Ammon's horn (tissue), 1 donor: ENCODE measurements at regions not wholly inside any gene's neighbourhood (a gene's known extent, or its start where the extent isn't known, plus 50 kb on each side); places are given as distances from the start of the nearest gene placed in this dataset.
"Not testable (repeated sequence)": the region's sequence is repeated elsewhere in the genome, so short reads cannot be mapped to it uniquely, and the experiment has no call there.

Experiments used
- DNase-seq: peaks from one replicate; pipeline ENCODE4 v3.0.0-alpha.2; 2016; ENCODE audit warnings: low spot score

DNA sequence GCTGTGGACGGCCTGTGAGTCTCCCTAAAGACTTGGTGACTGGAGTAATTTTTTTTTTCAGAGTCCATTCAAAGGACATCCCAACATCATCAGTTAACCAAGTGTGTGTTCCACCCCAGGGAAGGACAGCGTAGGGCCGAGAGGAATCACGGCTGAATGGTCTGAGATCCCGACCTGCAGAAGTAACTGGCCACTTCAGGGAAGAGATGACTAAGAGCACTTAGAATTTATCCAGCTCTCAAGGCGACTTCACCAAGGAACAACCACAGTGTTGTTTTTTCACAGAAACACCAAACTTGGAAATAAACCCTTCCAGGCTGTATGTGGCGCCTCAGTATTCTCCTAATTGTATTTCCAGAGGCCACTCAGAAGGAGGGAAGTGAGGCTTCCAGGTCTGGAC, 231.6 kb downstream of the FNDC1 start:
- DNase-seq, result no peak

- DNase-seq, result no peak
These were observed 230.6 kb downstream of the FNDC1 start for GRCh38 chr6:159399751-159400221.

DNA sequence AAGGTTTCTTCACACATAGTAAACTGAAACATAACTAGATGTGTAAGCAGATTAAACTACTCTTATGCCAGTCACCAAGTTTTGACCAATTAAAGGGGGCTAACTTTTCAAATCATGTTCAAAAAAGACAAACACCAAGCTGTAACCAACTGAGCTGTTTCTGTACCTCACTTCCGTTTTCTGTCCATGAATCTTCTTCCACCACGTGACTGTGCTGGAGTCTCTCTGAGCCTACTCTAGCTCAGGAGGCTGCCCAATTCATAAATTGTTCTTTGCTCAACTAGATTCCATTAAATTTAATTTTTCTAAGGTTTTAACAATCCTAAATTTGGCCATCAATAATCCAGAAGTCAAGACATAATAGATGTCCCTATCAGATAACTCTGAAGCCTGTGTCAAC, 229.4 kb downstream of the FNDC1 start:
- no peak for DNase-seq

DNA sequence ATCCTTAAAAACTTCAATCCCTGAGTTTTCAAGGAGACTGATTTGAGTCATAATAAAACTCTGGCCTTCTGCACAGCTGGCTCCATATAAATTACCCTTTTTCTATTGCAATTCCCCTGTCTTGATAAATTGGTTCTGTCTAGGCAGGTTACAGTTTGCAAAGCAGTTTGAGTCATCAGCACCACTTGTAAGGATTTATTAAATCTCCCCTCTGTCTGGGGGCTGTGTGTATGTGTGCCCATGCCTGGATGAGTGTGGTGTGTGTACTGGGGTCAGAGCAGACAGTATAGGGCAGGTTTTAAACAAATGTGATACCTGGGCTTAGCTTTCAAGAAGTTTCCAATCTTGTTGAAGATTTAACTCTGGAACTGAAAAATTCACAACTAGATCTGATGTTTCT, 228.6 kb downstream of the FNDC1 start:
- DNase-seq, result no peak

DNA sequence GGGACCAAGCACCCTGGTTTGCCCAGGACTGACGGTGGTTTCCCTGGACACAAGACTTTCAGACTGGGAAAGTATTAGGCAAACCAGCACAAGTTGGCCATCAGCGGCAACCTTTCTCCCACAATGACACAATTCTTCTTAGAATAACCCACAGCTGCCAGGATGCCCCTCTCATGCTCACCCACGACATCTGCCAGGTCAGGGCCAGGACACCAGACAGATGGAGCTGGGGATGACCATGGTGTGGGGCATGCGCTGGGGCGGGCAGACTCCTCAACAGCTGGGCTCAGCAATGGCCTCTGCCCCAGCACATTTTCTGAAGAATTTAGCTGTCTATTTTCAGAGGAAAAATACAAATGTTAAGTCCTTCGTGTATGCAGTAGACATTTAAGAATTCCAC, 226.4 kb downstream of the FNDC1 start:
- no peak for DNase-seq

- not testable (repeated sequence) for DNase-seq
These were observed 223.5 kb downstream of the FNDC1 start for GRCh38 chr6:159392695-159393094.

DNA sequence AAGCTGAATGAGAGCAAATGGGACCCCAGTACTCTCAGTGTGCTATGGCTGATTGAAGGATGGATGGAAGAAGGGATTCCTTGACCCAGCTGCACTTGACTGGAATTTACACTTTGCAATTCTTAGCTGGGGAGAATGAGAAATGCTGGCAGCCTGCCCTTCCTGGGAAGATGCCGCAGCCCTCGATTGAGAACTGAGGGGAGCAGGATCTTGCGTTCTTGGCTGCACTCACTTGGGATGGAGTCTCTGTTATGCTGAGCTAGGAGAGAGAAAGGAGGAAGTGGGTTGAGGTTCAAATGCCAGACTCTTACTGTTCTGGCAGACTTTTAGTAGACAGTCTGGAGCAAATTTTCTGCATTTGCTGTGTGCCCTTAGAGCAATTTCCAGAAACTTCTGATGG, 221.2 kb downstream of the FNDC1 start:
- DNase-seq, result no peak

- DNase-seq, result no peak
These were observed 220.5 kb downstream of the FNDC1 start for GRCh38 chr6:159389695-159390094.

DNA sequence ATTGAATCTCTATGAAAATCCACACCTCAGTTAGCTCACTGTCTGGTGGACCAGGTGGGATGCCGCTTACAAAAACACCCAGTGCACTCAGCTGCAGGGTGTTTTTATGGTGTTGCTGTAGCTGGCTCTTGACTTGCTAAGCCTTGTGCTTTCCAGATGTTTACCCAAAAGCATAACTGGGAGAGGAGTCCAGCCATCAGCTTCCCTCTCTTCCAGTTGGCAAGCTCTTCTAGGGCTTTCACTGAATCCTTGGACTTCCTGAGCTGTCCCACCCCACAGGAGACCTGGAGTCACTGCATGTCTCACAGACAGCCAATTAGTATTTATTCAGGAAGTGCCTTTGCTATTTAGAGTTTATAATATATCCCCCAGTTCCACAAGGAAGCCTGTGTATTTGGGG, 210.9 kb downstream of the FNDC1 start:
- DNase-seq, result no peak

DNA sequence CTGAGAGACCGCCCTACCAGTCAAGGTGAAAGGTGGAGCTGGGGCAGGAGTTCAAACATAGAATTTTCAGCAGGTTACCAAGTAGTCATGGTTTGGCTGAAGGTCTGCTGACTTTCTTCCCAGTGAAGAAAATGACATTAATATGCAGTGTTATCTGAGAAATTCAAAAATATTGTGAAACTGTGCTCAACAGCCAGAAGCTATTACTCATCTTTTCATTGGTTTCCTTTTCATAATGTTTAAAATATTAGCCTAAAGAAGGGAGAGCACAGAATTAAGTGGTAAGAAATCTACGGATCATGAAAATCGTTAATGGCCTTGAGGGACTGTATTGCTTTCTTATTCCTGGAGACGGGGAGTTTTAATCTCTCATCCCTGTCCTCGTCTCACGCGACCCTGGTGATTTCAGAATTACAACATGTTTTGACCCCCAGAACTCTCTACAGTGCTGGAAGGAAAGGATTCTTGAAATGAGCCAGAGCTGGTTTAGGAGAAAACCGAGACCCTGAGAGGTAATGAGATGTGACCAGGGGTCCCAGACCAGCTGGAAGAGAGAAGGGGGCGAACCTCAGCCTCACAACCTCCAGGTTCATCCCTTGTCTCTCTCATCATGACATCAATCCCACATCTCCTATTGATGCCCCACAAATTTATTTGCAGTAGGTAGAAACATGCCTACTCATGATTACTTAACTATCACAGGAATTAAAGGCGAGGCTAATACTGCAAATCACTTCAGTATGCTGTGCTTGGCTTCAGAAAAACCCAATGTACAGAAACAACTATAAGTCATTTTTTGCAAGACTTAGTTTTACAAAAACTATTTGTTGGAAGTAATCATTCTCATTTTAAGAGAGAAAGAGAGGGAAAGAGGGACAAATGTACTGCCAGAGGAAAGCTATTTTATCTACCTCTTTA, 209.5 kb downstream of the FNDC1 start:
- DNase-seq, result no peak

DNA sequence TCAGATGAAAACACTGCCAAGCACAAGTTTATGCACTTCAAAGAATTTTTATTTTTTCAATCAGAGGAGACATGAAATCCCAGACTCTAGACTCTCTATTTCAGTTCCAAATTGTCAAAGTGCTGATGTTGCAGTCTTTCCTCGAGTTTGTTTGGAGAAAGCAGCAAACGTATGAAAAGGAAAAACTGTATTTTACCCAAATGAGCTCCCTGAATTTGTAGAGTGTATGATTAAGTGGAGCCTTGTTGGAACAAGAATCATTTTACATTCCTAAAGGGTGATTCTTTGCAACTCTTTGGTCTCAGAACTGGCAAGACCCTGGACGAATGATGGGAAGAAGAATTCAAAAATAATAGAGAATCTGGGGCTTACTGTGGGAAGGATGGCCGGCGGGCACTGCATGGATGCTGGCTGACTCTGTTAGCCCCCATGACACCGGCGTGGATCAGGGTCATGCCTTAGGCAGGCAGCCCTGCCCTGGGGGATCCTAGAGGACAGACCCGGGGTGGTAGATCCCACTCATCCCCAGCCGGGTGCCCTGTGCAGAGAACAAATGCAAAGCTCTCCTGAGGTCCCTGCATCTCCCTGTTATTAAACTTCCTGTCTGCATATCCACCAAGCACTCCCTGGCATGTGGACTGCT, 207.4 kb downstream of the FNDC1 start:
- DNase-seq, result no peak

DNA sequence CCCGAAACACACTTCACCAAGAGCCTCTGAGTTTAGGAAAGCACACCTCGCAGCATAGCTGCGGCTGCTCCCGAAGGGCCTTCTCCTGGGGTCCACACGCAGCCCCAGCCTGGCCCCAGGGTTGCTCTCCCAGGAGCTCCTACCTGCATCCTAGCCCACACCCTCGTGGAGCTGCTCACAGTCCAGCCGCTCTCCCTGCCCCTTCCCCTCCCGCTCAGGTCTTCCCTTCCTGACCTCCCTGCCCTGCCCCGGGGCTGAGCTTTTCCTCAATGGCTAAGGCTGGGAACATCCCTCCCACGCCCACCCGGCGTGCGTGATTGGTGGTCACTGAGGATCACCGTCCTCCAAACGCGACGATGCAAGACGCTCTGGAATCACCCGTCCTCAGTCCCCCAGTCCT, 205.8 kb downstream of the FNDC1 start:
- no peak for DNase-seq

DNA sequence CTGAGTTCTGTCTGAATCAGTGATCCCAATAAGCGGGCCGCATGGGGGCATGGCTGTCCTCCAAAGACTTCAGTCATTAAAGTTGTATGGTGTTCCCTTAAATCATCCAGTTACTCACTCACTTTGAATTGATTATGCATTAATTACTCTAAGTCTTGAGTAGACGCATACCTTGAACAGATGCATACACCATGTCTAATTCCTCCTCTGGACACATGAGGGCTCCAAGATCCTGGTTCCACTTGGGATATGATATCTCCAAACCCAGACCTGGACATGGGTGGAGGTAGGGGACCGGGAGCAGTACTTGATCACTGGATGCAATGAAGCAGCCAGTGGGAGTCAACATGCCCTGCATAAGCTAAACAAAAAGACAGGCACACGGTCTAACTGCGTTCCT, 204.5 kb downstream of the FNDC1 start:
- no peak for DNase-seq

DNA sequence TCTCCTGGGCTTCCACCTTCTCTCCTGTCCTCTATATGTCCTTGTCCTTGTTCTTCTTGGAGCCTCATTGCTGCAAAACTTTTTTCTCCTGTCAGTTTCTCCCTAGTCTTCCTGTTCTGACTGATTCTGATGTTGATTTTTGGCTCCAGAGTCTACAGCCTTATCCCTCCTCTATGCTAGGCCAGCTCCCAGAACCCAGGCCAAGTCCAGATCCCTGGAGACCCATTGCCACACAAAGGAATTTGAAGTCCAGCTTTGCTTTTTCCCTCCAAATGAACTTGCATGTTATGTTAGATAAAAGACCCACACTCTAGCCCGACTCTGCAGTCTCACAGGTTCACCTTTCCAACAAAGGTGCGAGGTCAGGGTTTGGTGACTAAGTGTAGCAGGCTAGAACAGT, 203.1 kb downstream of the FNDC1 start:
- no peak for DNase-seq

GRCh38 chr6:159360306-159360705, 191.1 kb downstream of the FNDC1 start:
- DNase-seq, result no peak

DNA sequence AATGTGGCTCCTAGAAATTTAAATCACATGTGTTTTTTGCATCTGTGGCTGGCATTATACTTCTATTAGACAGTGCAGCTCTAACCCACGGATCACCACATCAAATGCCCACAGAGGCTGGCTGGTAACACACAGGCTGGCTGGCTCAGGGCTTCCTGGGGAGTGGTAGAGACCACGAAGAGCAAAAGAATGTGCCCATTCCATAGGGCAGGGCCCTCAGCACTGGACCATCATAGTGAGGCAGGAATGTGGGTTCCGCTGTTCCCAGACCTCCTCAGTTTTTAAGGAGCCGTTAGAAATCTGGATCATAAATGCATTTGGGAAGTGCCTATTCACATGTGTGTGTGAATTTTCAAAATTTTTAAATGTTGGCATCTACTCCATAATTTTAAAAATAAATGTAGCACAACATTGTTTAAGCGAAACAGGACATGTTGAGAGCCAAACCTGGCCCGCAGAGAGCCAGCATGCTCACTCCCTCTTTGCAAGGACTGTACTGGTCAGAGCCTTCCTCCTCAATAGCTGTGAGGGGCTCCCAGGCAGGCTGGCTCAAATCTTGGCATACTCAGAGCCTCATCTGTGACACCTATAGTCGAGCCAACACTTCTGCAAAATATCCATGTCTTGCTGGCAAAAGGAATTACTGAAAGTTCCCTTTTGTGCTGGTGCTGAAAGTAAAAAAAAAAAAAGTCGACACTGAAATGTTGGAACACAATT, 190.5 kb downstream of the FNDC1 start:
- DNase-seq, result no peak

DNA sequence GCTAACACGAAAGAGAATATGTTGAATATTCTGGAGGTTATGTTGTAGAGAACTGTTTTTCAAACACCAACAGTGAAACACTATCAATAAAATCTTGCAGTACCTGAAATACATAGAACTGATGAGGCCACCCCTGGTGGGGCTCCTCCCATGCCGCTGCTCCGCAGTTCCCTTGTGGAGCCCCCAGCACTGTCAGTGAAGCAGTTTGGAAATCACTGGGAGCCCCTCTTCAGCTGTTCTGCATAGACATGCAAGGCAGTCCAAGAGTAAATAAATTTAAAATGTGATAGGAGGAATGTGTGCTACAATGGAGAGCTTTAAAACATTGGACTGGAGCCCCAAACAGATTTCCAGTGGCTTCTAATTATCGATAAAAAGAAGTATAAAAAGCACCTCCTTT, 189.4 kb downstream of the FNDC1 start:
- no peak for DNase-seq

GRCh38 chr6:159357211-159357915, 188.2 kb downstream of the FNDC1 start:
- no peak for DNase-seq

GRCh38 chr6:159353193-159353592, 184.0 kb downstream of the FNDC1 start:
- no peak for DNase-seq

- no peak for DNase-seq
These were observed 182.5 kb downstream of the FNDC1 start for GRCh38 chr6:159351707-159352106.

DNA sequence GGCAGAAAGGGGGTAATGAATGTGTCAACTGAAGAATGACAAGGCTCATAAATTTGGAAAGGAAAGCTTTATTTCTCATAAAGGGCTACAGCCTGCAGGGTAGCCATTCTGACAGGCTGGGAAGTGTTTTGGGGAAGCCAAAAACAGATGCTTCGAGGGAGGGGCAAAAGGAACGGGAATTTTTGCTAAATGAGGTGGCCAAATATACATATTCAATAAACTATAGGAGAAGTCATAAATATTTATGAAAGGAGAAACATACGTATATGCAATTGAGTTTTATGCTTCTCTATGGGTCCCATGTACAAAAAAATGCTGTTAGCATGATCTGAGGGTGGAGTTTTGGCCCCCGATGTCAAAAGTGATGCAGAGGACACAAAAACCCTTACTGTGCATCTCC, 180.7 kb downstream of the FNDC1 start:
- DNase-seq, result no peak

GRCh38 chr6:159343709-159344108, 174.5 kb downstream of the FNDC1 start:
- DNase-seq, result no peak
